SJSA1 (cell line): ENCODE measurements at regions not wholly inside any gene's neighbourhood (a gene's known extent, or its start where the extent isn't known, plus 50 kb on each side); places are given as distances from the start of the nearest gene placed in this dataset.

Experiments
- DNase-seq, 2 experiments: peaks; one replicate each; pipeline ENCODE4 v3.0.0-alpha.2; 2015 to 2020; ENCODE audit warnings: low spot score in 2 of 2, low read depth in 1 of 2
- H3K27ac ChIP-seq: fragments of 250-450 bp; sonication (Bioruptor Pico); 2 replicates; pipeline ENCODE4 v1.5.1; 2020; ENCODE audit warnings: mild to moderate bottlenecking, moderate library complexity
- H3K27me3 ChIP-seq: fragments of 250-450 bp; sonication (Bioruptor Pico); replicated peaks from 2 replicates; pipeline ENCODE4 v1.5.1; 2020; ENCODE audit warnings: mild to moderate bottlenecking, moderate library complexity
- H3K36me3 ChIP-seq: fragments of 250-450 bp; sonication (Bioruptor Pico); 2 replicates; pipeline ENCODE4 v1.5.1; 2020; ENCODE audit warnings: mild to moderate bottlenecking
- H3K4me1 ChIP-seq: fragments of 250-450 bp; sonication (Bioruptor Pico); replicated peaks from 2 replicates; pipeline ENCODE4 v1.6.1; 2021; ENCODE audit warnings: mild to moderate bottlenecking
- H3K4me3 ChIP-seq: fragments of 250-450 bp; sonication (Bioruptor Pico); 2 replicates; pipeline ENCODE4 v1.5.1; 2020; ENCODE audit warnings: mild to moderate bottlenecking
- H3K9me3 ChIP-seq: fragments of 250-450 bp; sonication (Bioruptor Pico); replicated peaks from 2 replicates; pipeline ENCODE4 v1.5.1; 2020; ENCODE audit warnings: mild to moderate bottlenecking

DNA sequence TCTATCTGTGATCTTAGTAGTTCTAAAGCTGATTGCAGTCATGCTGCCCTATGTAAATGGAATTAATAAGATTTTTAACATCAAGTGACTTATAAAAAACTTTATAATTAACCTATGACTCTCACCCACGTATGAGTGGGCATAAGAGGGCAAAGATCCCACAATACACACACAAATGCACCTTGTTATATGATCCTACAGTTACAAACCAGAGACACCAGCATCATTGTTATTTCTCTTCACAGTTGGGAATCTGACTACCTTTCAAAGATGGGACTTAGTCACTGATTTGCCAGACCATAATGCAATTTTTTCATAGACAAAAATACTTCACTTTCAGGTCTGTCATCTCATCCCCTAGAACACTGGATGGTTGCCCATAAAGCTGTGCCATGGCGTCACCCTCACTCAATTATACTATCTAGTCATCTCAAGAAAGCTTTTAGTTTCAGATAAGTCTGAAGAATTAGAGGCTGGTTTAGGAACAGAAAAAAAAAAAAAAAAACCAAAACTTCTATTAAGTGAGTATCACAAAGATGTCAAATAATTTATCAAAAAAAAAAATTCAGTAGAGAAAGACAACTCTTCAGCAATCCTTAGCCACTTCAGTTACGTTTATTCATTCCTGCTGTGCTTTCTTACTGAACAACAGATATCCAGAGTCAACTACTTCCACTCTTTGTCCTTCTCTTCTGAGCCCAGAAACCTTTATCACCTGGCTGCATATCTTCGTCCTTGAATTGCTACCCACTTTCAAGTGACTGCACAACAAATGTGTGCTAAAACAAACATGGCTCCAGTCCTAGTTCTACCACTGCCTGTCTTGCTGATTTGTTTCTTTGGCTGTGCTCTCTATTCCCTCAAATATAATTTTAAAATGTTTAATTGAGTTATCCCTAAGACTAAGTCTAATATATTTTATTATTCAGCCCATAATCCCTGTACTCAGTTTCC, 175.0 kb upstream of the CHRM2 start:
- no peaks in the 10 kb centered on the region for H3K4me1 ChIP-seq
- H3K27me3 ChIP-seq, result no peaks in the 10 kb centered on the region
- H3K27ac ChIP-seq, result no peak overlapping the region
- no peaks in the 10 kb centered on the region for H3K9me3 ChIP-seq
- no peak for DNase-seq
- H3K36me3 ChIP-seq, result no peaks in the 10 kb centered on the region
- no peak overlapping the region for H3K4me3 ChIP-seq

DNA sequence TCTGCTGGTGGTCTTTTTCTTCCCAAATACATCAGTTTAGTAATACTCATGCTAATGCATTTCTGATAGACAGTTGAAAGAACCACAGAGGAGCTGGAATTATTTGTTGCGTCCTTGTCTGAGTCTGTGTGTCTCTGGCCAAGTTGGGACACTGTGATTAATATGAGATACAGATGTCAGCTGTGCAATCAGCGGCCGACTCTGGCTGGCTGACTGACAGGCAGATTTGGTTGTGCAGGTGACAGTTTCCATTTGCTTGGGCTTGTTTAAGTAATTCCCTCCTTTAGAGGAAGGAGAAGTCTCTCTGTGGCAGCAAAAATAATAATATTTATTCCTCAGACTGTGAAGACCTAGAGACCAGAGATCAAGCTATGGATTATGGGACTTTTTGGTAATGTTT, 176.2 kb upstream of the CHRM2 start:
- Histone ChIP-seq H3K9me3 (no peaks in the 10 kb centered on the region), H3K4me1 (no peaks in the 10 kb centered on the region), H3K36me3 (no peaks in the 10 kb centered on the region), H3K4me3 (no peak overlapping the region), H3K27me3 (no peaks in the 10 kb centered on the region), H3K27ac (no peak overlapping the region)
- no peak for DNase-seq

DNA sequence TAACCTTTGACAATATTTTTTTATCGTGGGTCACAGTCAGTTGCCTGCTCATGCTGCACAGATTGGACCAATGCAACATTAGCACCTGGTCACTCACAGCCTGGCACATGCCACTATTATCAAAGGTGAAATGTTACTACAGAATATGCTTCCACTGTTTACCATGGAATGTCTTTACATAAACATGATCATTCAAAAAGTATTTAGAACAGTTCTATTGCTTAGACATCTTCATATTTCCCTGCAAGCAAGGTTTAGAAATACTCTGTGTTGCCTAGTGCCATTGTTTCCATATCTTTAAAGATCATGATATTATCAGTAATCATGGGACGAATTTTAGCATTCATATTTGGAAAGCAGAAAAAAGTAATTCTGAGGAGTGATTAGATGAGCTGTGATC, 179.9 kb upstream of the CHRM2 start:
- H3K4me3 ChIP-seq, result no peak overlapping the region
- no peak for DNase-seq
- H3K27me3 ChIP-seq, result no peaks in the 10 kb centered on the region
- H3K9me3 ChIP-seq, result no peaks in the 10 kb centered on the region
- no peaks in the 10 kb centered on the region for H3K4me1 ChIP-seq
- no peak overlapping the region for H3K27ac ChIP-seq
- H3K36me3 ChIP-seq, result no peaks in the 10 kb centered on the region

DNA sequence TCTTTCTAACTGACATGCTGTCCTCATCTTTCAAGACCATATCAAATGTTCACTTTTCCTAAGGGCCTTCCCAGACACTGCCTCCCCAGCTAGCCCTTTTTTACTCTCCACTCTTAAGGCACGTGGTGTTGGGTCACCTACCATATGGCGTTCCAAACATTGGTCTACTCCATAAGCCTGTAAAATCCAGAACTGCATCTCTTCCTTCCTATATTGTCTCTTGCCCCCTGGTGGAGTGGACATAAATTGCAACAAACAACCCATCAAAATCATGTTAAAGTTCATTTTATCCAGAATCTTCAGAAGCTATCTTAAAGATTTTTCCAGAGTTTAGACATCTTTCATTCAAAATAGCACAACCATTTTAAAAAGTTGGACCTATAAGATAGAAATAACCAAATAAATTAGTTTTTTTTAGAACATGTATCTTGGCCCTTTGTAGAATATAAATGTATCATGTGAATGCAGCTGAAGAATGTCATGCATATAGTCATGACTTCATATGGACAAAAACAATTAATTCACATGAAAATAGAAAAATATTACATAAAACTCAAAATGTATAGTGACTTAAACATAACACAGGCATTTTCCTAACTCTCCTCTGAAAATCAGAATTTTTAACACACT, 180.6 kb upstream of the CHRM2 start:
- H3K4me1 ChIP-seq, result no peaks in the 10 kb centered on the region
- H3K4me3 ChIP-seq, result no peak overlapping the region
- DNase-seq, result peak in 1 of 2 experiments; percentile 22
- no peak overlapping the region for H3K27ac ChIP-seq
- no peaks in the 10 kb centered on the region for H3K36me3 ChIP-seq
- H3K9me3 ChIP-seq, result no peaks in the 10 kb centered on the region
- no peaks in the 10 kb centered on the region for H3K27me3 ChIP-seq

DNA sequence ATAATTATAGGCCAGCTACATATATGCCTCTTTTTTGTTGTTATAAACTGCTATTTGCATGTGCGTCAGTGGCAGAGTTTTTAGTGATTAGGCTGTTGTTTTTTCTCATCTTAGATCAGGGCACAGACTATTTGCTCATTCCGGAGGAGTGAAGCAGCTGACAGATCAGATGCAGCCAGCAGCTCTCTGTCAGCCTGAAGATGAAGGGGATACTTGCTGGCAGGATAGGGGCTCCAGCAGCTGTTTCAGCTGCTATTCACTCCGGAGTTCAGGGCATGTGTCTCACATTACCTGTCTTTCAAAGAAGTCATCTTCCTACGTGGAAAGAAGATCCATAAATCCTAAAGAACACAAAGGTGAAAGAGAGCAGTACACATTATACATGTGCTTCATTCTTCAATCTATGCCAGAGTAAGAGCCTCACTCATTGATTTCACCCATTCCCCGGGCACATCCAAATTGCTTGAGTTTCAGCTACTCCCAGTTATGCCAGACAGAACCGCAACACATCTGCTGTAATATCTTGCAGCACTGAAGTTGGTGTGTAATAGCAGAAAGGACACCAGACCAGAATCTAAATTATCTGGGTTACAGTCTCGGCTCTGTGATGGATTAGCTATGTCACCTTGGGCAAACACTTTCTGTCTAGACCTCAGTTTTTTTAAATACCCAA, 182.8 kb upstream of the CHRM2 start:
- Histone ChIP-seq H3K27ac (no peak overlapping the region), H3K4me3 (no peak overlapping the region), H3K27me3 (no peaks in the 10 kb centered on the region), H3K36me3 (no peaks in the 10 kb centered on the region), H3K4me1 (no peaks in the 10 kb centered on the region), H3K9me3 (no peaks in the 10 kb centered on the region)
- no peak for DNase-seq

DNA sequence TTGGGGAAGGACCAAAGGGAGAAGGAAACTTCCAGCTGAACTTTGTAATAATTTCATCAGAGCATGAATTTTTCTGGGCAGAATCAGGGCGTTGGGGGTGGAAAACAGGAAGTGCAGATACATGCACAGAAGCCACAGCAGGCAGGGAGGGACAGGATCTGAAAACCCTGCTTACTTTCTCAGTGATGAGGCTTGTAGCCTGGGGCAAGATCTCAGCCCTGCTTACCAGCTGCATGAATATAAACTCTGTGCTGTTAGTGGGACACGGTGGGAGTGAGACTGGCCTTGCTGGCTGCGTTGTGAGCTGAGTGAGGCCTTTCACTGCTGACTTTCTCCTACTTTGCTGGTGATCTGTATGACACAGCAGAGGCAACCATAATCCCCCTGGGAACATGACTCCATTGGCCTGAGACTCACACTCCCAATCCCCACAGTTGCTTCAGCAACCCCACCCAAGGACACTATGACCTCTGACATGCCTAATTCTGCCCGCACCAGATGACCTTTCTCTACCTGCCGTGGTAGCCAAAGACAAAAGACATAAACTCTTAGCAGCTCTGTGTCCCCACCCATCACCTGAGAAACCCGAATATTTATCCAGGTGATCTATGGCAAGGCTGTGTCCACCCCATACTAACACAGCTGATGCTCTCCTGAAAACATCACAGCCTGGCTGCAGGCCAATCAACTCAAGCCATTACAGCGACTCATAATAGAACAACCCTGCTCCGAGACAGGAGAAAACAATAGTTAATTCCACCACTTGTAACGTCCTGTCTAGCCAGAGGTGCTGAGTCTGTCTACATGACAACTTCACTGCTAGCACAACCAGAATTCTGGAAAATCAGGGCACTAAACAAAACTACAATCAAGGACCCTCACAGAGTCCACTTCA, 190.7 kb upstream of the CHRM2 start:
- no peaks in the 10 kb centered on the region for H3K36me3 ChIP-seq
- peak in 1 of 2 experiments; percentile 5 for DNase-seq
- H3K9me3 ChIP-seq, result no peaks in the 10 kb centered on the region
- H3K4me1 ChIP-seq, result no peaks in the 10 kb centered on the region
- no peak overlapping the region for H3K27ac ChIP-seq
- H3K4me3 ChIP-seq, result no peak overlapping the region
- no peaks in the 10 kb centered on the region for H3K27me3 ChIP-seq

DNA sequence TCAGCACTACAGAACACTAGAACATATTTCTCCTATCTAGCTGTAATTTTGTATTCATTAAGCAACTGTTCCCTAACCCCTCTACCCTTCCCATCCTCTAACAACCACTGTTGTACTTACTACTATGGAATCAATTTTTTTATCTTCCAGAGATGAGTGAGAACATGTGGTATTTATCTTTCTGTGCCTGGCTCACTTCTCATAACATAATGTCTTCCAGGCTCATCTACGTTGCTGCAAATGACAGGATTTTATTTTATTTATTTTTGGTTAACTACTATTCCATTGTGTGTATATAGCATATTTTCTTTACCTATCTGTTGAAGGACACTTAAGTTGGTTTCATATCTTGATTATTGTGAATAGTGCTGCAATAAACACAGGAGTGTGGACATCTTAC, 200.9 kb upstream of the CHRM2 start:
- no peak for DNase-seq
- no peaks in the 10 kb centered on the region for H3K36me3 ChIP-seq
- no peaks in the 10 kb centered on the region for H3K9me3 ChIP-seq
- no peaks in the 10 kb centered on the region for H3K4me1 ChIP-seq
- H3K4me3 ChIP-seq, result no peak overlapping the region
- H3K27me3 ChIP-seq, result peaks cover 9% of the 10 kb centered on the region; the same call in 1 of the 2 replicates
- no peak overlapping the region for H3K27ac ChIP-seq

DNA sequence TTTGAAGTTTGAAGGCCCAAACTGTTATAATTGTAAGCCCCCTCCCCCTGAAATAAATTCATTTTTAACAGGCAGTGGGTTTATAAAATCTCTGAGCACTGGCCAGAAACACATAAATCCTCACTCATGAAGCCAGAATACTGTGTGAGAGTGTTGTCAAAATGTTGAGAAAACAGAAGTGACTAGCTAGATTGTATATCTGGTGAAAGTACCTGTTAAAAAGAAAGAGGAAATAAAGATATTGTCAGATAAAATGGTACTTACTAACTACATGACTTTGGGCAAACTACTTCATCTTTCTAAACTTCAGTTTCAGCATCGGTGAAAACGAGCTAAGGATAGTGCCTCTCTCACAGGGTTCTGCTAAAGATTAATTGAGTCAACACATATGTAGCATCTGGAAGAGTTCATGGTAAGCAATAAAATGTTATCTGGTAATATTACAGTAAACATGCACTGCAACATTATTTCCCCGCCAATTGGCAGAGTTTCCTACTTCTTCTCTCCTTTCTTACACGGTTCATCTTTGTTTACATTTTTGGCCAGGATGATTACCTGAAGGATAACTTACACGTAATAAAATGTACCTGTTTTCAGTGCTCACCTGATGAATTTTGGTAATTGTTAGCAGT, 202.5 kb upstream of the CHRM2 start:
- no peaks in the 10 kb centered on the region for H3K4me1 ChIP-seq
- no peak for DNase-seq
- no peaks in the 10 kb centered on the region for H3K36me3 ChIP-seq
- no peak overlapping the region for H3K27ac ChIP-seq
- no peak overlapping the region for H3K4me3 ChIP-seq
- H3K9me3 ChIP-seq, result no peaks in the 10 kb centered on the region
- peaks cover 9% of the 10 kb centered on the region; the same call in 1 of the 2 replicates for H3K27me3 ChIP-seq

DNA sequence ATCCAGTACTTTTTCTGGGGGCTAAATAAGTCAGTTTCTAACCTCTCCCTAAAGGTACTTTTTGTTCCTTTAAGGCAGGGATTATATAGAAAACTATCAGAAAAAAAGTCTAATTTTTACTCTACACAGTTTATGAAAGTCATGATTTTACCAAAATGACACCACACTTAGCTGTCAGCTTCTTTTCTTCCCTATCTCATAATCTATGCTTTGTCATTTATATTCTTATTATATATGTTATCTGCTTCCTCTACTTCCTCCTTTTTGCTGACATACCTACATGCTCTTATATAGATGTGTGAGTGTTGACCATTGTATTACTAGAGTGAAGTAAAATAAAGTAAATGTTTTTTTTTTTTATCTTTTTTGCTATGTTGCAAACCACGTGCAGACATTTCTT, 203.9 kb upstream of the CHRM2 start:
- H3K4me1 ChIP-seq, result no peaks in the 10 kb centered on the region
- H3K4me3 ChIP-seq, result no peak overlapping the region
- H3K9me3 ChIP-seq, result no peaks in the 10 kb centered on the region
- no peak overlapping the region for H3K27ac ChIP-seq
- no peaks in the 10 kb centered on the region for H3K36me3 ChIP-seq
- peaks cover 9% of the 10 kb centered on the region; the same call in 1 of the 2 replicates for H3K27me3 ChIP-seq
- no peak for DNase-seq

DNA sequence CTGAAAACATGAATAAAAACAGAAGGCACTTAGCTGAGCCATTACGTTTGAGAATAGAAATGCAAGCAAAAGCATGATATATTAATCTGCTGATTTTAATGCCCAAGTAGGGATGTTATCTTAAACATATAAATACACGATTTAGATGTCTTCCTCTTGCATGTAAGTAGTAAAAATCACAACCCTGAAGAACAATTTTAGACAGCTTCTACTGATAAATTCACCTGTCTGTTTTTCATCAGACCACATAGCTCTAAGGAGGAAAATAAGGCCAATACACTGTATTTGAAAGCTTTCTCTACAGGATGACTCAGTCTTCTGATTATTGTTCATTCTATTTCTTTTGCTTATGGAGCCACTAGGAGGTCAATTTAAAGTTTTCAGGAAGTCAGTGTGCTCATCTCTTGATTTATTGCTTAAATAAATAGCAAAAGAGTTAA, 210.9 kb upstream of the CHRM2 start:
- Histone ChIP-seq H3K27me3 (no peaks in the 10 kb centered on the region), H3K9me3 (no peaks in the 10 kb centered on the region), H3K4me1 (no peaks in the 10 kb centered on the region), H3K27ac (no peak overlapping the region), H3K4me3 (no peak overlapping the region), H3K36me3 (no peaks in the 10 kb centered on the region)
- no peak for DNase-seq

DNA sequence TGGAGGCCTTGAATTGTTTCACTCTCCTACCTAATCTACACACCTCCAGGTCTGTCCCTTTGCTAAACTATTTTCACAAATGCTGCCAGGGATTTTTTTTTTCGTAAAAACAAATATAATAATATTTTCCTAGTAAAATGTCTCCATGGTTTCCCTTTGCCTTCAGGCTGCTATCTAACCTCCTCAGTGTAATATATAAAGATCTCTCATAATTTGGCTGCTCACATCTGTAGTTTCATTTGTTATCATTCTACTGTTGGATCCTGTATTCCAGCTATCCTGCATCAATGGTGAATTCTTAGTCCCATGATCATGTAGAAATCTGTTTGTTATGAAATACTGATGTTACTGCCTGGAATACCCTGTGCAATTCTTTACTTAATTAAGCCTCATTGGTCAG, 211.9 kb upstream of the CHRM2 start:
- DNase-seq, result no peak
- no peaks in the 10 kb centered on the region for H3K9me3 ChIP-seq
- no peaks in the 10 kb centered on the region for H3K4me1 ChIP-seq
- no peak overlapping the region for H3K4me3 ChIP-seq
- H3K27ac ChIP-seq, result no peak overlapping the region
- H3K36me3 ChIP-seq, result no peaks in the 10 kb centered on the region
- no peaks in the 10 kb centered on the region for H3K27me3 ChIP-seq

DNA sequence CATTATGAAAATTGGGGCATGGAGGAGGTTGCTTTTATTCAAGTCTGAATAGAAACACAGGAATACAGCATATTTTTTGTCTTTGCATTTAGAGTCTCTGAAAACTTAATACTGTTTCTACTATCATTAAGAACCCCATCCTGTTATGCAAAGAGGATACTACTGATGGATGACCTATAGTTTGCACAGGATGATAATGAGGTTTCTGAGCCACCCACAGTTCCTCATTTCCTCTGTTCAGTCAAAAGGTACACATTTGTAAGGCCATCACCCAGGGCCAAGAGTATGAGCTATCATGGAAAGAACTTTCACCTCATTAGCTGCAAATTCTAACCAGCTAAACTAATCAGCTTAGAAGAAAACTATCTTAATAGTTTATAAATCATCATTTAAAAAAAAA, 213.0 kb upstream of the CHRM2 start:
- H3K9me3 ChIP-seq, result no peaks in the 10 kb centered on the region
- H3K4me1 ChIP-seq, result no peaks in the 10 kb centered on the region
- H3K36me3 ChIP-seq, result no peaks in the 10 kb centered on the region
- no peaks in the 10 kb centered on the region for H3K27me3 ChIP-seq
- H3K4me3 ChIP-seq, result no peak overlapping the region
- DNase-seq, result no peak
- no peak overlapping the region for H3K27ac ChIP-seq

DNA sequence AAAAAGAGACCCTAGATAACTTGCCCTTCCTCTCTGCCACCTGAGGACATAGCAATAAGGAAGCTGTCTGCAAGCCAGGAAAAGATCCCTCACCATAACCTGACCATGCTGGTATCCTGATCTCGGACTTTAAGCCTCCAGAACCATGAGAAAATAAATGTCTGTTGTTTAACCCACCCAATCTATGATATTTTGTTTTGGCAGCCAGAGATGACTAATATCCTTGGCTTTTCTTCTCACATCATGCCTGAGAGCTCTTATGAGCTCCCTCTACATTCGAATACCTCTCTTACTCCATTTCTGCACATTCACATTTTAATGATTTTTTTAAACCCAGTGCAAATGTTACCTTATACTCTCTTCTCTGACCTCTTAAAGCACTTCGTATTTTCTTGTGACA, 214.0 kb upstream of the CHRM2 start:
- H3K4me3 ChIP-seq, result no peak overlapping the region
- H3K27me3 ChIP-seq, result no peaks in the 10 kb centered on the region
- no peak overlapping the region for H3K27ac ChIP-seq
- no peaks in the 10 kb centered on the region for H3K36me3 ChIP-seq
- H3K9me3 ChIP-seq, result no peaks in the 10 kb centered on the region
- no peak for DNase-seq
- H3K4me1 ChIP-seq, result no peaks in the 10 kb centered on the region
